Activated CD4-positive, alpha-beta T cell treated with anti-CD3 and anti-CD28 coated beads for 36 hours (primary cell): ENCODE measurements at regions not wholly inside any gene's neighbourhood (a gene's known extent, or its start where the extent isn't known, plus 50 kb on each side); places are given as distances from the start of the nearest gene placed in this dataset.

ENCODE experiments used
- ATAC-seq: fragments of 200-7000 bp; cut with Tn5 transposase; one replicate; pipeline ENCODE4 v1.10.0; 2021; ENCODE audit warnings: mild to moderate bottlenecking, moderate library complexity
- CTCF ChIA-PET: fragments of 350-600 bp; sonication (Branson Sonifier 250); formaldehyde crosslinking; loops from one replicate; lab custom pipeline; 2021; ENCODE audit warnings: antibody characterized with exemption; lab: Charles Lee
- POLR2A ChIA-PET: fragments of 350-600 bp; sonication (Branson Sonifier 250); formaldehyde crosslinking; loops from one replicate; lab custom pipeline; 2021; ENCODE audit warnings: antibody characterized with exemption, inconsistent platforms; lab: Charles Lee
- DNase-seq: peaks from one replicate; pipeline ENCODE4 v3.0.0-alpha.2; 2020
- H3K27ac Mint-ChIP-seq: one replicate; pipeline ENCODE4 v1.8.0; 2021; ENCODE audit warnings: mixed read lengths
- H3K27me3 Mint-ChIP-seq: one replicate; pipeline ENCODE4 v1.8.0; 2021; ENCODE audit warnings: mixed read lengths
- H3K36me3 Mint-ChIP-seq: one replicate; pipeline ENCODE4 v1.8.0; 2021; ENCODE audit warnings: low read depth, mixed read lengths
- H3K4me1 Mint-ChIP-seq: one replicate; pipeline ENCODE4 v1.8.0; 2021; ENCODE audit warnings: mixed read lengths
- H3K4me3 Mint-ChIP-seq: one replicate; pipeline ENCODE4 v1.8.0; 2021; ENCODE audit warnings: mild to moderate bottlenecking, moderate library complexity, mixed read lengths
- H3K9me3 Mint-ChIP-seq: one replicate; pipeline ENCODE4 v1.8.0; 2021; ENCODE audit warnings: low read depth, mixed read lengths
- intact Hi-C, 2 experiments: fragments of 100-400 bp; cut with DNase I in 1 of 2; cut with micrococcal nuclease in 1 of 2; formaldehyde crosslinking; loops; one replicate each; pipeline versions ENCODE4 v1.14.2 to v1.15.1; 2022 to 2024; cut with DNase I, micrococcal nuclease

DNA sequence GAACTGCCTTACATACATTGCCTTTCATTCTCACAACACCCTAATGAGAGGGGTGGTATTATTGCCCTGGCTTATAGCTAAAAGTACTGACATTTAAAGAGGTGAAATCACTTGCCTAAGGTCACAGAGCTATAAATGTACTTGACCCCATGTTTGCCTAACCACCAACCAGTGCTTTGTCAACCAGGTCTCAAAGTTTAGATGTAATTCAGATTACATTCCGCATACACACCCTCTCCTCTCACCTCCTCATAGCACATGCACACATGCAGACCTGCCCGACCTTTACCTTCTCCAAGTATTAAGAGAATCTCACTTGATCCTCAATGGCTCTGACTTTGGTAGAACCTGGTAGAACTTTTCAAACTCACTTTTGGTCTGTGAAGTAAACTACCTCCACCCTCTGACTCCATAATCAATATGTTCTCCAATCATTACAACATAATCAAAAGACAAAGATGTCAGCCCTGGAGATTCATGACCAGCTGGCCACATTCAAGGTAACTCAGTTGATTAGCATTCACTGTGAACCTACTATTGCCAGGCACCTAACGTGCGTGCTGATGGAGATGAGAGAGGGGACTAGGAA is 63.2 kb upstream of the HES1 start:
- intact Hi-C loops = loop anchor here (5.0 kb wide), 2 partner anchors 65 to 415 kb away; partner anchors contain the start of genes ATP13A3 (in 1 of the 2) and HES1 (in 1 of the 2)
- Mint-ChIP-seq H3K4me1 (peaks cover 21% of the 10 kb centered on the region), H3K27ac (no peak overlapping the region), H3K4me3 (no peak overlapping the region), H3K9me3 (no peaks in the 10 kb centered on the region), H3K36me3 (no peaks in the 10 kb centered on the region), H3K27me3 (peaks cover 31% of the 10 kb centered on the region)
- DNase-seq (no peak), ATAC-seq (no peak)
- POLR2A ChIA-PET = interaction anchor here (0.6 kb wide), 2 partner anchors 25 to 204 kb away, joined by 3 read pairs; no protein-coding TSS in a partner anchor
- CTCF ChIA-PET = no interaction called here

DNA sequence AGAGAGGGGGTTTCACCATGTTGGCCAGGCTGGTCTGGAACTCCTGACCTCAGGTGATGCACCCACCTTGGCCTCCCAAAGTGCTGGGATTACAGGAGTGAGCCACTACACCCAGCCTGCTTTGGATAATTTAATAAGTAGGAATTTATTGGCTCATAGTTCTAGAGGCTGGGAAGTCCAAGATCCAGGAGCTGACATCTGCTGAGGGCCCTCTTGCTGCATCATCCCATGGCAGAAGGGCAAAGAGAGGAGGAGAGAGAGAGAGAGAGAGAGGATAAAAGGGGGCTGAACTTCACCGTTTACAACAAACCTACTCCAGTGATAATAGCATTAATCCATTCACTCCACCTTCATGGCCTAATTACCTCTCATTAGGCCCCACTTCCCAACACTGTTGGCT is 62.0 kb upstream of the HES1 start:
- Mint-ChIP-seq H3K4me3 (no peak overlapping the region), H3K4me1 (peaks cover 16% of the 10 kb centered on the region), H3K9me3 (no peaks in the 10 kb centered on the region), H3K27ac (no peak overlapping the region), H3K36me3 (no peaks in the 10 kb centered on the region), H3K27me3 (peaks cover 32% of the 10 kb centered on the region)
- DNase-seq = no peak
- CTCF ChIA-PET = interaction anchor here (0.5 to 1.2 kb wide), 3 partner anchors 19 to 261 kb away, joined by 3 to 4 read pairs (median 3); no protein-coding TSS in a partner anchor
- ATAC-seq = no peak
- POLR2A ChIA-PET = no interaction called here
- intact Hi-C loops = loop anchor here (5.0 kb wide), 2 partner anchors 63 to 413 kb away; partner anchors contain the start of genes ATP13A3 (in 1 of the 2) and HES1 (in 1 of the 2)

DNA sequence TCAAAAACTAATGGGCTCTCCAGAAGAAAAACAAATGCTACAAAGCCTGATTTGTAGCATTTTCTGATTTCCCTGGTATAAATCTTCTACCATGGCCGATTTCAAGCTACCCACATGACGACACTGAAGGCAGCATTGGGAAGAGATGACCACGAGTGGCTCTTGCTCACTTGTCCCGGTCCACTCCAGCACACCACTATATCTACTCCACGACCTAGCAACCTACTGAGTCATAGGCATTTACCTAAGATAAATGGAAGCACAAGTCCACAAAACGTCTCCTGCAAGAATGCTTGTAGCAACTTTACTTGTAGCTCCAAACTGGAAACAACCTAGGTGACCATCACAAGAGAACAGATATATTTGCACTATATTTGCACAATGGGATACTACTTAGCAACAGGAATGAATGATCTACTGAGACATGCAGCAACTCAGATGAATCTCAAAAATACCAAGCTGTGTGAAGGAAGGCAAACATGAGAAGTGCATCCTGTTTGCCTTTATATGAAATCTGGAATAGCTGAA is 60.8 kb upstream of the HES1 start:
- H3K27me3 Mint-ChIP-seq = peaks cover 30% of the 10 kb centered on the region
- ChIA-PET POLR2A (no interaction called here), CTCF (interaction anchor here (0.8 to 1.2 kb wide), 2 partner anchors 15 to 20 kb away, joined by 3 to 4 read pairs; no protein-coding TSS in a partner anchor)
- DNase-seq = no peak
- peaks cover 12% of the 10 kb centered on the region for H3K4me1 Mint-ChIP-seq
- no peak overlapping the region for H3K27ac Mint-ChIP-seq
- no peak overlapping the region for H3K4me3 Mint-ChIP-seq
- H3K36me3 Mint-ChIP-seq = no peaks in the 10 kb centered on the region
- H3K9me3 Mint-ChIP-seq = no peaks in the 10 kb centered on the region
- intact Hi-C loops = no loop called here
- ATAC-seq = no peak

DNA sequence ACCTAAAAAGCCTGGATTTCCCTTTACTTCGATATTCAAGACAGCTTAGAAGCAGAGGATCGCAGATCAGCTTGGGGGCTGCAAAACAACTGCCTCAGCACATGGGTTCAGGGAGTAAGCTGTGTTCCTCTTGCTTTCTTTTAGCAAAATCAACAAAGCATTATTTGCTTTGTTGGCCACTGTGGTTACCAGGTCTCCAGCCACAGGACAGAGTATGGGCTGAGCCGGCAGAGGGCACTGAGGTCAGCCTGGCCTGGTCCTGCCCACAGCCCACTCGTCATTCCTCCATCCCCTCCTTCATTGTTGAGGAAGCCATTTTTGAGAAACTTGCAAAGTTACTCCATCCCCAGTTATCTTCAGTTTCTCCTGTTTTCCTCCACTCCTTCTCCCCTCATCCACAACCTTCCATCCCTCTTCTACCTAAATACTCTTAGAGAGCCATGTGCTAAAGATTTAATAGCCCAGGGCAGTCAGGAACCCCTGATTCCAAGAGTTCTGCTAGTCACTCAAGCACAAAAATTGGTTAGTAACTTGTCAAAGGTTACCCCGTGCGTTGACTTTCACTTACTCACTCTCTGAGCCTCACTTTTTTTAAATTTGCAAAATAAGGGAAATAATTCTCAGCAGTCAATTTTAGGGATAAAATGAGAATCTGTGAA is 60.0 kb upstream of the HES1 start:
- H3K27me3 Mint-ChIP-seq = peaks cover 31% of the 10 kb centered on the region
- no peaks in the 10 kb centered on the region for H3K36me3 Mint-ChIP-seq
- ATAC-seq = no peak
- CTCF ChIA-PET = no interaction called here
- DNase-seq = no peak
- H3K27ac Mint-ChIP-seq = no peak overlapping the region
- no peak overlapping the region for H3K4me3 Mint-ChIP-seq
- peaks cover 9% of the 10 kb centered on the region for H3K4me1 Mint-ChIP-seq
- intact Hi-C loops = no loop called here
- no peaks in the 10 kb centered on the region for H3K9me3 Mint-ChIP-seq
- POLR2A ChIA-PET = no interaction called here

DNA sequence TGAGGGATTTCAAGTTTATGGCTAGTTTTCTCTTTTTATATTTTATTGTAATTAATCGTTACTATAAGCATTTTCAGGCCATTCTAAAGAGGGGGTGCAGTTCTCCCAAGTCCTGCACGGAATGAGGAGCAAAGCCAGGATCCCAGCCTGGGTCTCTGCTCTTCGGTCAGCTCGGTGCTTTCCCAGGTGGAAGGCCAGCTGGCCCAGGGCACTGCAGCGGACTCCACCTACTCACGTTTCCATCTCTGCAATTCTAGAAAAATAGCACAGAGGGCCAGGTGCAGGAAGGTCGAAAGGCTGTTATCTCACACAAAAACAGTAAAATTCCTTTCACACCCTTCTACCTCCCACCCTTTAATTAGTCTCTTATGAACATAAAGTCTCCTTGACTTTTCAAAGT is 59.5 kb upstream of the HES1 start:
- peaks cover 30% of the 10 kb centered on the region for H3K27me3 Mint-ChIP-seq
- intact Hi-C loops = no loop called here
- H3K4me3 Mint-ChIP-seq = no peak overlapping the region
- ATAC-seq (no peak), DNase-seq (no peak)
- ChIA-PET POLR2A (no interaction called here), CTCF (no interaction called here)
- H3K36me3 Mint-ChIP-seq = no peaks in the 10 kb centered on the region
- no peaks in the 10 kb centered on the region for H3K9me3 Mint-ChIP-seq
- no peak overlapping the region for H3K27ac Mint-ChIP-seq
- H3K4me1 Mint-ChIP-seq = peaks cover 7% of the 10 kb centered on the region

DNA sequence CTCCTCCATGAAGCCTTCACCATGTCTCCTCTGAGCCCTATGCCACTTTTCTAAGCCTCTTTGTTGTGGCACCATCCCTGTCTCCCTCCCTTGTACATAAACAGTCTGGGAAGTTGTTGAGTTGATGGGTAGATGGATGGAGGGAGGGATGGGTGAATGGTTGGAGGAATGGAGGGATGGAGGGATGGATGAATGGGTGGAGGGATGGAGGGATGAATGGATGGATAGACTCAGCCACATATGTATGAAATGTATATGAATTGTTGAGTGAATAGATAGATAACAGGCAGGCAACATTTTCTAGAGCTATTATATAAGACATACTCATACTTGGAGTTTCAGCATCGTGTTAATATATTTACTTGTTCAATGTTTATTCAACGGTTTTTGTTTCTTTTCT is 58.3 kb upstream of the HES1 start:
- CTCF ChIA-PET = interaction anchor here (0.6 to 0.7 kb wide), 2 partner anchors 167 to 300 kb away, joined by 3 read pairs; no protein-coding TSS in a partner anchor
- peaks cover 25% of the 10 kb centered on the region for H3K27me3 Mint-ChIP-seq
- POLR2A ChIA-PET = no interaction called here
- ATAC-seq = no peak
- H3K27ac Mint-ChIP-seq = no peak overlapping the region
- DNase-seq = no peak
- intact Hi-C loops = no loop called here
- H3K4me3 Mint-ChIP-seq = no peak overlapping the region
- H3K9me3 Mint-ChIP-seq = no peaks in the 10 kb centered on the region
- H3K36me3 Mint-ChIP-seq = no peaks in the 10 kb centered on the region
- H3K4me1 Mint-ChIP-seq = no peaks in the 10 kb centered on the region

DNA sequence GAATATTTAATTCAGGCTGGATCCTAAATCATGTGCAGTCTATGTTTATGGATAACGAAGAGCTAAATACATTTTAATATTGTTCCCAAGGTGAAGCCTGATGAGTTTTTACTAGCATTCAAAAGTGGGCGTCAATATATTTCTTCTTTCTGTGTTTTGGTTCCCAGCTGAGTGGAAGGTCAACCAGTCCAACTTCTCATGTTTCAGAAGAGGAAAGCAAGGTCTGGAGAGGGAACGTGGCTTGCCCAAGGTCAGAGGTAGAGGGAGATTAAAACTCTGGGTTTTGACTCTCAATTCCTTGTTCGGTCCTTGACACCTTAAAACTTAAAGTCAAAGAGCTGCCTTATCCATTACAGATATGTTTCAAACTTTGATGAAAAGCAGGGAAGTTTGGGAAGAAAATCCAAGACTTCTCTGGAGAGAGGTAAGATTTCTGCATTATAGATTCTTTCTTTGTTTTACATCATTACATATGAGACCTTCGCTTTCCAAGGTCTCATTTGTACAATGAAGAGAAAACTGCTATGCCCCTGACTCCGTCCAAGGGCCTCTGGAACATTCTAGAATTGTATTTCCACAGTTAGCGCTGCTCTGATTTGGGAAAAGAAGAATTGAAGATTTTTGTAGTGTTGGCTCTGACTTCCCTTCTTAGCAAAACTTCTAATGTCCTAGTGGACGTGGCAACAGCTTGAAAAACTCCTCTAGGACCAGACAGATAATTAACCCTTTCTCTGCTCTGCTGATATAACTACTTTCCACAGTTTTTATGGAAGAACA is 57.7 kb upstream of the HES1 start:
- DNase-seq = no peak
- no peaks in the 10 kb centered on the region for H3K36me3 Mint-ChIP-seq
- CTCF ChIA-PET = interaction anchor here (0.7 kb wide), 1 partner anchor 299 kb away, joined by 3 read pairs; no protein-coding TSS in a partner anchor
- no peak for ATAC-seq
- no peak overlapping the region for H3K27ac Mint-ChIP-seq
- H3K4me1 Mint-ChIP-seq = no peaks in the 10 kb centered on the region
- H3K27me3 Mint-ChIP-seq = peaks cover 21% of the 10 kb centered on the region
- H3K9me3 Mint-ChIP-seq = no peaks in the 10 kb centered on the region
- POLR2A ChIA-PET = no interaction called here
- no peak overlapping the region for H3K4me3 Mint-ChIP-seq
- intact Hi-C loops = no loop called here

DNA sequence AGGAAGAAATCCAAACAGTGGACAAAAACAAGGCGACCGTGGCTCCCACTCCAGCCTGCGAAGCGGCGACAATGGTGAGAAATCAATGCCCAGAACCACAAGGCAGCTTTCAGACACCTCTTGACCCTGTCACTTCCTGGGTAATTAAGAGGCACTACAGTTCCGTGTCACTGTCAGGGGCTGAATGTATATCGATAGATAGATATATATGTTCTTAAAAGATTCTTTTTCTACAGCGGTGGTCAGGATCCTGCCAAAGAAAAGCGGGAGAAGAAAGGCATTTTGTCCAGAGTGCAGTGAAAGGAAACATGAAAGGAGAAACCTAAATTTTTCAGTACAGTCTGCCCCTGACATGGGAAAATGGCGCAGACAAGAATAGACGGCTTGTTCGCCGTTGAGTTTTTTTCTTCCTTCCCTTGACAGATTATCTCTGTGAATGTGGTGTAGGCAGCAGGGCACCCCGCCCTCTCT is 56.2 kb upstream of the HES1 start:
- intact Hi-C loops = no loop called here
- CTCF ChIA-PET = no interaction called here
- H3K4me3 Mint-ChIP-seq = no peak overlapping the region
- DNase-seq (no peak), ATAC-seq (no peak)
- H3K4me1 Mint-ChIP-seq = peaks cover 7% of the 10 kb centered on the region
- peaks cover 16% of the 10 kb centered on the region for H3K27me3 Mint-ChIP-seq
- POLR2A ChIA-PET = no interaction called here
- no peaks in the 10 kb centered on the region for H3K9me3 Mint-ChIP-seq
- H3K36me3 Mint-ChIP-seq = no peaks in the 10 kb centered on the region
- H3K27ac Mint-ChIP-seq = no peak overlapping the region

DNA sequence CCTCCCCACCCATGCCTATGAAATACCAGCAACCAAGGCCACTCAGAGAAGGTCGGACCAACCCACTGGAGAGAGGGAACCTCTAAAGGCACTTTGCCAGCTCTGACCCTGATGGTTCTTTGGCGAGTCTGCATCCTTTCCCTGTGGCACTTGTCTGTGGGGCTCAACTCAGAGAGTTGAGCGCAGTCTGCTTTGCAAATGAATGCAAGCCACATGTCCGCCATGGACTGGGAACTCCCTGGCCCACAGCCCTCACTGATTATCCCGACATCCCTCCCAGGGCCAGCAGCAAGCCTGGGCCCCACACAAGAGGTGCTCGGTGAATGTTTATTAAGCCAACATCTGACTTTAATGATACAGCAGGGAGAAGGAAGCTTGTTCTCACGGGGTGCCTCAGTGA is 55.5 kb upstream of the HES1 start:
- no peak for ATAC-seq
- Mint-ChIP-seq H3K27me3 (peaks cover 12% of the 10 kb centered on the region), H3K9me3 (no peaks in the 10 kb centered on the region), H3K4me3 (no peak overlapping the region), H3K4me1 (peaks cover 7% of the 10 kb centered on the region), H3K36me3 (no peaks in the 10 kb centered on the region), H3K27ac (no peak overlapping the region)
- intact Hi-C loops = no loop called here
- CTCF ChIA-PET = no interaction called here
- DNase-seq = no peak
- POLR2A ChIA-PET = no interaction called here

DNA sequence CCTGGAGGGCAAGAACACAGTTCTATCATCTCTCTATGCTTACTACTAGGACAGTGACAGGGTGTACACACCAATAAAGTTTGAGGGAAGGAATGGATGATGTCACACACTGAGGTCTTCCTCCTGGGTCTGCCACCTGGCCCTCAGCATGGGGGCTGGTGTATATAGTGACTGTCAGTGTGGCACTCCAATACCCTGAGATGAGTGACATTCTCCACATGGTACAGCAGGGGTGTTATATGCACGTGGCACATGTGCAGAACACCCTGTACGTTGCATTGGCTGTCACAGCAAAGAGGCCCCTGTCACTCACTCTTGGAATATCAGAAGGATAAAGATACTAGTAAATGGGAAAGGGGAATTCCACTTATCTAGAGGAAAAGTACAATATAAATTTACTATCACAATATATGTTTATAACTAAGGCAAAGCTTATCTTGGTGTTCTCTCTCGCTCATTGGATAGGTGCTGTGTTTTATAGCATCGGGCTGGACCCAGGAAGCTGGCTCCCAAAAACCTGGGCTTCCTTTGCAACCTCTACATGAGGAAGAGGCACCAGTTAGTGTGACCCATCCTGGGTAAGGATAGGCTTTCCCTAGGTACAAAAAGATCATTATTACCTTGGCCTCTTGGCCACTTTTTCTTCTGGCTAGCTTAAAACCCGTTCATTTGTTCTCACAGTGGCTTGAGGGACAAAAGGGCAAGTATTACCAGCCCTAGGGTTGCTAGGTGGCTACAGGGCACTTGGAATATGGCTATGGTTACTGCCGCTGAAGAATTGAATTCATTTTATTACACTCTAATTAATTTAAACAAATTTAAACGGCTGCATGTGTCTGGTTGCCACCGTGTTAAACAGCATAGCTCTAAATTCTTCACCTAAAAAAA is 54.8 kb upstream of the HES1 start:
- Mint-ChIP-seq H3K4me1 (peaks cover 7% of the 10 kb centered on the region), H3K27ac (no peak overlapping the region), H3K9me3 (no peaks in the 10 kb centered on the region), H3K4me3 (no peak overlapping the region), H3K27me3 (peaks cover 11% of the 10 kb centered on the region), H3K36me3 (no peaks in the 10 kb centered on the region)
- ChIA-PET POLR2A (no interaction called here), CTCF (interaction anchor here (1.0 to 1.7 kb wide), 2 partner anchors 9 to 55 kb away, joined by 3 to 6 read pairs; partner anchors contain the start of gene HES1)
- intact Hi-C loops = no loop called here
- ATAC-seq = peak; percentile 19
- DNase-seq = no peak
